ENCODE measurements at regions not wholly inside any gene's neighbourhood (a gene's known extent, or its start where the extent isn't known, plus 50 kb on each side); places are given as distances from the start of the nearest gene placed in this dataset.

DNA sequence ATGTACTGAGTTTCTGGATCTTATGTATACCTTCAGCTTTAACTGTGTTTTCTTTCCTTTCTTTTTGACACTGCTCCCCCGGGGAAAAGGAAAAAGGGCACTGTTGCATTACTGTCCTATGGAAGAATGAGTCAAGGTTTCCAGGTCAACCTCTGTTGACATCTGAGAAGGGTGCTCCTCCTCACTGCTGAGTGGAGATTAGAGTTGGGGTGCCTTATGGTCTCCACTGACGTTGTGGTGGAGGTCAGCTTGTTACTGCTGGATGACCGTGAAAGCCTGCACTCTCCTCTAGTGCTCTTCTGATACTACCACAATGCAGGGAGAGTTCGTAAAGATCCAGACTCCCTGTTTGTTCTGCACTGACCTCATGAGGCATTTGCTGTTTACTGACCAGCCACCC lies 252.1 kb upstream of the GRM7 start:
- Histone ChIP-seq H4K20me1 (ENCODE audit: insufficient read depth) (no peaks in the 10 kb centered on the region), H3K36me3 (ENCODE audit: insufficient read depth, low read length) (no peaks in the 10 kb centered on the region), H3K27ac (ENCODE audit: low read length) (no peak overlapping the region)

DNA sequence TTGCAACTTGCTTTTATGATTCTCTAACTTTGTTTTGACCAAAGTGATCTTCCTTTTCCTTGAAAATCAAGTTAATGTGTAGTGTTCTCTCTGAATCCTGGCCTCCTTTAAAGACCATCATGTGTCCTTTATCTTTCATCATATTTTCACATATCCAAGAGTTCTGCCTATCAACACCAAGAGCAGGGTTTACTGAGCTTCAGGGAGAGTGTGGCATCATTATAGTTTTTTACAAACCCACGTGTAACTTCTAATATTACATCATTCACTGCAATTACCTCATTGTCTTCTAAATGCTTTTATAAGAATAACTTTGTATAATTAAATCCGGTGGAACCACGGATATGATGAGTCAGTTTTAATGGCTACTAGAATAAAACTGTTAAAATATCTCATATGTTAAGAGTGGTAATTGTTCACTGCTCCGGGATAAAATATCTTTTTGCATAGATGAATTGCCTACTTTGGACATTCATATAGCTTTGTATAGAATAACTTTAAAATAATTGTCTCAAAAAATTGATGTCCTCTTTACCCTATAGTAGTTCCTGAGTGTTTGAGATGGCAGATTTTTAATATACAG lies 248.8 kb upstream of the GRM7 start:
- H3K9me3 ChIP-seq (ENCODE audit: low read length), result no peaks in the 10 kb centered on the region
- H3K4me3 ChIP-seq (ENCODE audit: low read length), result no peak overlapping the region
- H3K79me2 ChIP-seq (replicated peaks; ENCODE audit: insufficient read depth, low read length), result no peaks in the 10 kb centered on the region
- no peak for TF ChIP-seq POLR2AphosphoS5 (IDR thresholded peaks at IDR 0.05)
- no peak for TF ChIP-seq EP300 (conservative IDR thresholded peaks at IDR 0.05; ENCODE audit: poor library complexity, severe bottlenecking)
- TF ChIP-seq MXI1 (conservative IDR thresholded peaks at IDR 0.05; ENCODE audit: poor library complexity, severe bottlenecking), result no peak
- TF ChIP-seq, protein P1, sequence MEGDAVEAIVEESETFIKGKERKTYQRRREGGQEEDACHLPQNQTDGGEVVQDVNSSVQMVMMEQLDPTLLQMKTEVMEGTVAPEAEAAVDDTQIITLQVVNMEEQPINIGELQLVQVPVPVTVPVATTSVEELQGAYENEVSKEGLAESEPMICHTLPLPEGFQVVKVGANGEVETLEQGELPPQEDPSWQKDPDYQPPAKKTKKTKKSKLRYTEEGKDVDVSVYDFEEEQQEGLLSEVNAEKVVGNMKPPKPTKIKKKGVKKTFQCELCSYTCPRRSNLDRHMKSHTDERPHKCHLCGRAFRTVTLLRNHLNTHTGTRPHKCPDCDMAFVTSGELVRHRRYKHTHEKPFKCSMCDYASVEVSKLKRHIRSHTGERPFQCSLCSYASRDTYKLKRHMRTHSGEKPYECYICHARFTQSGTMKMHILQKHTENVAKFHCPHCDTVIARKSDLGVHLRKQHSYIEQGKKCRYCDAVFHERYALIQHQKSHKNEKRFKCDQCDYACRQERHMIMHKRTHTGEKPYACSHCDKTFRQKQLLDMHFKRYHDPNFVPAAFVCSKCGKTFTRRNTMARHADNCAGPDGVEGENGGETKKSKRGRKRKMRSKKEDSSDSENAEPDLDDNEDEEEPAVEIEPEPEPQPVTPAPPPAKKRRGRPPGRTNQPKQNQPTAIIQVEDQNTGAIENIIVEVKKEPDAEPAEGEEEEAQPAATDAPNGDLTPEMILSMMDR (IDR thresholded peaks at IDR 0.05; ENCODE audit: poor library complexity, severe bottlenecking), result no peak
- TF ChIP-seq TAF1 (IDR thresholded peaks at IDR 0.05; ENCODE audit: low read depth), result no peak
- no peak for TF ChIP-seq RAD21 (conservative IDR thresholded peaks at IDR 0.05)
- no peak for TF ChIP-seq SMC3 (conservative IDR thresholded peaks at IDR 0.05; ENCODE audit: poor library complexity)
- TF ChIP-seq, protein P2, sequence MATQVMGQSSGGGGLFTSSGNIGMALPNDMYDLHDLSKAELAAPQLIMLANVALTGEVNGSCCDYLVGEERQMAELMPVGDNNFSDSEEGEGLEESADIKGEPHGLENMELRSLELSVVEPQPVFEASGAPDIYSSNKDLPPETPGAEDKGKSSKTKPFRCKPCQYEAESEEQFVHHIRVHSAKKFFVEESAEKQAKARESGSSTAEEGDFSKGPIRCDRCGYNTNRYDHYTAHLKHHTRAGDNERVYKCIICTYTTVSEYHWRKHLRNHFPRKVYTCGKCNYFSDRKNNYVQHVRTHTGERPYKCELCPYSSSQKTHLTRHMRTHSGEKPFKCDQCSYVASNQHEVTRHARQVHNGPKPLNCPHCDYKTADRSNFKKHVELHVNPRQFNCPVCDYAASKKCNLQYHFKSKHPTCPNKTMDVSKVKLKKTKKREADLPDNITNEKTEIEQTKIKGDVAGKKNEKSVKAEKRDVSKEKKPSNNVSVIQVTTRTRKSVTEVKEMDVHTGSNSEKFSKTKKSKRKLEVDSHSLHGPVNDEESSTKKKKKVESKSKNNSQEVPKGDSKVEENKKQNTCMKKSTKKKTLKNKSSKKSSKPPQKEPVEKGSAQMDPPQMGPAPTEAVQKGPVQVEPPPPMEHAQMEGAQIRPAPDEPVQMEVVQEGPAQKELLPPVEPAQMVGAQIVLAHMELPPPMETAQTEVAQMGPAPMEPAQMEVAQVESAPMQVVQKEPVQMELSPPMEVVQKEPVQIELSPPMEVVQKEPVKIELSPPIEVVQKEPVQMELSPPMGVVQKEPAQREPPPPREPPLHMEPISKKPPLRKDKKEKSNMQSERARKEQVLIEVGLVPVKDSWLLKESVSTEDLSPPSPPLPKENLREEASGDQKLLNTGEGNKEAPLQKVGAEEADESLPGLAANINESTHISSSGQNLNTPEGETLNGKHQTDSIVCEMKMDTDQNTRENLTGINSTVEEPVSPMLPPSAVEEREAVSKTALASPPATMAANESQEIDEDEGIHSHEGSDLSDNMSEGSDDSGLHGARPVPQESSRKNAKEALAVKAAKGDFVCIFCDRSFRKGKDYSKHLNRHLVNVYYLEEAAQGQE (IDR thresholded peaks at IDR 0.05; ENCODE audit: borderline replicate concordance), result no peak
- no peak for TF ChIP-seq EZH2 (IDR thresholded peaks at IDR 0.05; ENCODE audit: borderline replicate concordance, insufficient read depth, low read length, poor library complexity, severe bottlenecking)
- H2AFZ ChIP-seq (ENCODE audit: low read depth, low read length), result no peak overlapping the region
- H3K27me3 ChIP-seq (ENCODE audit: insufficient read depth, low read depth, low read length), result no peaks in the 10 kb centered on the region
- no peaks in the 10 kb centered on the region for H4K20me1 ChIP-seq (ENCODE audit: insufficient read depth)
- H3K4me2 ChIP-seq (ENCODE audit: low read length), result no peak overlapping the region
- no peak overlapping the region for H3K27ac ChIP-seq (ENCODE audit: low read length)
- H3K9me2 ChIP-seq (ENCODE audit: insufficient read depth, low read length), result no peaks in the 10 kb centered on the region
- no peaks in the 10 kb centered on the region for H3K36me3 ChIP-seq (ENCODE audit: insufficient read depth, low read length)
- H3K9ac ChIP-seq (ENCODE audit: low read length), result no peak overlapping the region
- no peaks in the 10 kb centered on the region for H3F3A ChIP-seq (ENCODE audit: insufficient read depth, low read length, poor library complexity, severe bottlenecking)

More for the DNA sequence above, 252.1 kb upstream of the GRM7 start:
- TF ChIP-seq, protein P1 (IDR thresholded peaks at IDR 0.05; ENCODE audit: poor library complexity, severe bottlenecking), result no peak
- TF ChIP-seq EZH2 (IDR thresholded peaks at IDR 0.05; ENCODE audit: borderline replicate concordance, insufficient read depth, low read length, poor library complexity, severe bottlenecking), result no peak
- TF ChIP-seq, protein P2 (IDR thresholded peaks at IDR 0.05; ENCODE audit: borderline replicate concordance), result no peak
- no peak for TF ChIP-seq RAD21 (conservative IDR thresholded peaks at IDR 0.05)
- no peak for TF ChIP-seq SMC3 (conservative IDR thresholded peaks at IDR 0.05; ENCODE audit: poor library complexity)
- TF ChIP-seq EP300 (conservative IDR thresholded peaks at IDR 0.05; ENCODE audit: poor library complexity, severe bottlenecking), result no peak
- no peak for TF ChIP-seq POLR2AphosphoS5 (IDR thresholded peaks at IDR 0.05)
- TF ChIP-seq MXI1 (conservative IDR thresholded peaks at IDR 0.05; ENCODE audit: poor library complexity, severe bottlenecking), result no peak
- no peak for TF ChIP-seq TAF1 (IDR thresholded peaks at IDR 0.05; ENCODE audit: low read depth)
- Histone ChIP-seq H2AFZ (ENCODE audit: low read depth, low read length) (no peak overlapping the region), H3K9me3 (ENCODE audit: low read length) (no peaks in the 10 kb centered on the region), H3K4me2 (ENCODE audit: low read length) (no peak overlapping the region), H3K79me2 (replicated peaks; ENCODE audit: insufficient read depth, low read length) (no peaks in the 10 kb centered on the region), H3K9ac (ENCODE audit: low read length) (no peak overlapping the region), H3K9me2 (ENCODE audit: insufficient read depth, low read length) (no peaks in the 10 kb centered on the region), H3K27me3 (ENCODE audit: insufficient read depth, low read depth, low read length) (no peaks in the 10 kb centered on the region), H3K4me3 (ENCODE audit: low read length) (no peak overlapping the region), H3F3A (ENCODE audit: insufficient read depth, low read length, poor library complexity, severe bottlenecking) (no peaks in the 10 kb centered on the region)
